Nephron (organoid): ENCODE measurements at regions not wholly inside any gene's neighbourhood (a gene's known extent, or its start where the extent isn't known, plus 50 kb on each side); places are given as distances from the start of the nearest gene placed in this dataset.
A peak's percentile ranks its signal among the peaks of the same experiment; 100 is the strongest.

ENCODE experiments used
- H3K27ac Mint-ChIP-seq, 3 experiments: 2 replicates each; pipeline ENCODE4 v1.8.0; 2020; ENCODE audit warnings: mixed read lengths in 3 of 3, mild to moderate bottlenecking in 2 of 3, moderate library complexity in 1 of 3
- H3K27me3 Mint-ChIP-seq: 2 replicates; pipeline ENCODE4 v1.8.0; 2021; ENCODE audit warnings: low read depth, mild to moderate bottlenecking, moderate library complexity, mixed read lengths
- H3K36me3 Mint-ChIP-seq: 2 replicates; pipeline ENCODE4 v1.8.0; 2020; ENCODE audit warnings: low read depth, mixed read lengths
- H3K4me1 Mint-ChIP-seq: 2 replicates; pipeline ENCODE4 v1.8.0; 2020; ENCODE audit warnings: mixed read lengths
- H3K4me3 Mint-ChIP-seq, 3 experiments: 2 replicates each; pipeline ENCODE4 v1.8.0; 2020; ENCODE audit warnings: mild to moderate bottlenecking in 3 of 3, mixed read lengths in 3 of 3, moderate library complexity in 2 of 3
- H3K9me3 Mint-ChIP-seq: 2 replicates; pipeline ENCODE4 v1.8.0; 2020; ENCODE audit warnings: mixed read lengths
- CTCF ChIP-seq, 3 experiments: fragments of 200-600 bp; sonication (generic); IDR thresholded peaks; one replicate each; pipeline ENCODE4 v1.5.0; 2021; ENCODE audit warnings: antibody characterized with exemption in 3 of 3; ENCODE audit not compliant: unreplicated experiment in 3 of 3

GRCh38 chr2:81661081-81661480, 1356.5 kb upstream of the LRRTM1 start:
- Mint-ChIP-seq H3K4me3 (no peak overlapping the region), H3K27me3 (no peaks in the 10 kb centered on the region), H3K9me3 (peaks cover 22% of the 10 kb centered on the region), H3K36me3 (peaks cover 5% of the 10 kb centered on the region), H3K4me1 (no peaks in the 10 kb centered on the region), H3K27ac (no peak overlapping the region)
- no peak for TF ChIP-seq CTCF (IDR thresholded peaks at IDR 0.05; ENCODE audit: unreplicated experiment in 3 of 3)

DNA sequence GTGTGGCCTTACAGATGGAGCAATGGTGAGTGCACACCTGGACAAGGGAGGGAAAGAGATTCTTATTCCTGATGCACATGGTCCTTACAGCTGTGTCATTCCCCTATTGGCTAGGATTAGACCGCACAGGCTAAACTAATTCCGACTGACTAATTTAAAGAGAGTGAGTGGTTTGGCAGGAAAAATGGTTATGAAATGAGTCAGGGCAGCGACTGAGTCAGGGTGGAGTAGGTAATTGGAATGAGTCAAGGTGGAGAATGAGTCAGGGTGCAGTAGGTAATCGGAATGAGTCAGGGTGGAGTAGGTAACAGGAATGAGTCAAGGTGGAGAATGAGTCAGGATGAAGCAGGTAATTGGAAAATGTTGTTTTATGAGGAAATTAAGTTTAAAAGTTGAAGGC, 1353.7 kb upstream of the LRRTM1 start:
- peaks cover 5% of the 10 kb centered on the region for H3K36me3 Mint-ChIP-seq
- TF ChIP-seq CTCF (IDR thresholded peaks at IDR 0.05; ENCODE audit: unreplicated experiment in 3 of 3) = no peak
- H3K4me1 Mint-ChIP-seq = no peaks in the 10 kb centered on the region
- no peaks in the 10 kb centered on the region for H3K27me3 Mint-ChIP-seq
- H3K9me3 Mint-ChIP-seq = peaks cover 31% of the 10 kb centered on the region
- peak overlapping the region in 1 of 3 experiments; percentile 18 for H3K27ac Mint-ChIP-seq
- no peak overlapping the region for H3K4me3 Mint-ChIP-seq

- peaks cover 6% of the 10 kb centered on the region for H3K9me3 Mint-ChIP-seq
- H3K4me1 Mint-ChIP-seq = no peaks in the 10 kb centered on the region
- H3K27me3 Mint-ChIP-seq = no peaks in the 10 kb centered on the region
- no peak for TF ChIP-seq CTCF (IDR thresholded peaks at IDR 0.05; ENCODE audit: unreplicated experiment in 3 of 3)
- H3K36me3 Mint-ChIP-seq = no peaks in the 10 kb centered on the region
- H3K4me3 Mint-ChIP-seq = no peak overlapping the region
- H3K27ac Mint-ChIP-seq = no peak overlapping the region
Observed at GRCh38 chr2:81650048-81650971, 1345.8 kb upstream of the LRRTM1 start.

- Mint-ChIP-seq H3K36me3 (no peaks in the 10 kb centered on the region), H3K9me3 (peaks cover 3% of the 10 kb centered on the region), H3K4me3 (no peak overlapping the region), H3K27ac (no peak overlapping the region), H3K4me1 (no peaks in the 10 kb centered on the region), H3K27me3 (no peaks in the 10 kb centered on the region)
- TF ChIP-seq CTCF (IDR thresholded peaks at IDR 0.05; ENCODE audit: unreplicated experiment in 3 of 3) = no peak
Observed at GRCh38 chr2:81648806-81649205, 1344.3 kb upstream of the LRRTM1 start.

- H3K36me3 Mint-ChIP-seq = no peaks in the 10 kb centered on the region
- H3K9me3 Mint-ChIP-seq = peaks cover 3% of the 10 kb centered on the region
- no peaks in the 10 kb centered on the region for H3K27me3 Mint-ChIP-seq
- no peaks in the 10 kb centered on the region for H3K4me1 Mint-ChIP-seq
- no peak overlapping the region for H3K4me3 Mint-ChIP-seq
- TF ChIP-seq CTCF (IDR thresholded peaks at IDR 0.05; ENCODE audit: unreplicated experiment in 3 of 3) = no peak
- no peak overlapping the region for H3K27ac Mint-ChIP-seq
Observed at GRCh38 chr2:81648370-81648769, 1343.8 kb upstream of the LRRTM1 start.
